HCEC 1CT (cell line): ENCODE measurements at regions not wholly inside any gene's neighbourhood (a gene's known extent, or its start where the extent isn't known, plus 50 kb on each side); places are given as distances from the start of the nearest gene placed in this dataset.
A peak's percentile ranks its signal among the peaks of the same experiment; 100 is the strongest.

Source experiments
- DNase-seq: peaks from one replicate; pipeline ENCODE4 v3.0.0-alpha.2; 2017

DNA sequence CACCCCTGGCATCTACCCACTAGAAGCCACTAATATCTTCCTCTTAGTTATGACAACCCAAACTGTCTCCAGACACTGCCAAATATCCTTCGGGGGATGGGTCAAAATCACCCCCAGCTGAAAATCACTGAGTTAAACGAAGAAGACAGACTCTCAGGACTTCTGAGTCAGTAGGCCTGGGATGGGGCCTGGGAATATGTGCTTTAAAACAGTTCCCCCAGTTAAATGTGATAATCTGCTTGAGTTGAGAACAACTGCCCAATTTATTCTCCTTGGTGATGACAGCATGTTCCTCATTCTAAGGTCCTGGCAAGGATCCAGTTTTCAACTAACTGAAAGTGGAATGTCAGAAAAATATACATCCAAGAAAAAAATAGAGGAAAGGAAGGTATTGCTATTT lies 52.4 kb downstream of the CBLL2 start:
- DNase-seq, result no peak

DNA sequence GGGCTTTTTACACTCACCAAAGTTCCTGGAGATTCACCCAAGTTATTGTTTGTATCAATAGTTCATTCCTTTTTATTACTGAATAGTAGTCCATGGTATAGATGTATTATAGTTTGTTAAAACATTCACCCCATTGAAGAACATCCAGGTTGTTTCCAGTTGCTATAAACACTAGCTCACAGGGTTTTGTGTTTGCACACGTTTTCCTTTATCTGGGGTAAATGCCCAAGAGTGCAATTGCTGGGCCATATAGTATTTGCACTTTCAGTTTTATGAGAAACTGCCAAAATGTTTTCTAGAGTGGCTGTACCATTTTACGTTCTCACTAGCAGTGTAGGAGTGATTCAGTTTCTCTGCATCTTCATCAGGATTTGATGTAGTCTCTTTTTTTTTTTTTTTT lies 57.1 kb downstream of the CBLL2 start:
- DNase-seq, result no peak

DNA sequence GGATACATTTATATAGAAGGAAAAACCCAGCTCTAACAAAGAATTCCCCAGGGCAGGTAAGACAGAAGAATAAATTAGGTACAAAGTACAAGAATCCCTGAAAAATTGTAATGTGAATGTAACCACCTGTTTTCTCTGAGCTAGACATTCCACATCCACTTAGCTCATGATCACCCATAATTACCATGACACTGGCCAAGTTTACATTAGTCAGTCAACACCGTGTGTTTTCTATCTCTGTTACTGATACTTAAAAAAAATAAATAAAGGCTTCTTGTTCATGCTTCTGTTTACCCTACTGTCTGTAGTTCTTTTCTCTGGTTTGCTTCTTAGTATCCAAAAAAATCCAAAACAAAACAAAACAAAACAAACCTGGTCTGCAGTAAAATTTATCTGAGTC lies 66.0 kb downstream of the CBLL2 start:
- DNase-seq, result peak; percentile 48

DNA sequence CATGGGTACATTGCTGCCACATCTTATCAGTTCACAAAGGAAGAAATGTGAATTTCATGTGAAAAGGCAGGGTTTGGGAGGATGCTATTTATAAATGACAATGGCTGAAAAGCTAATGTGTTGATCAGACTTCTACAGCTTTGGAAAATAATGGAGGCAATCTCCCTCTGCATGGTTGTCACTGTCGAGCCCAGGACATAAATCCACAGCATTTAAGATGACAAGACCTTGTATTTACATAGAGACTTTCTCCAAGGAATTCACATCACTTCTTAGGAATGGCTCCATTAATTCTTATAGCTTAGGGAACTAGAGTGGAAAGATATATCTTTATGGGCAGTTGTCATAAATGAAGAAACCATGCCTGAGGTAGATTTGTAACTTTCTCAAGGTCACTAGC lies 66.7 kb downstream of the CBLL2 start:
- DNase-seq, result no peak

DNA sequence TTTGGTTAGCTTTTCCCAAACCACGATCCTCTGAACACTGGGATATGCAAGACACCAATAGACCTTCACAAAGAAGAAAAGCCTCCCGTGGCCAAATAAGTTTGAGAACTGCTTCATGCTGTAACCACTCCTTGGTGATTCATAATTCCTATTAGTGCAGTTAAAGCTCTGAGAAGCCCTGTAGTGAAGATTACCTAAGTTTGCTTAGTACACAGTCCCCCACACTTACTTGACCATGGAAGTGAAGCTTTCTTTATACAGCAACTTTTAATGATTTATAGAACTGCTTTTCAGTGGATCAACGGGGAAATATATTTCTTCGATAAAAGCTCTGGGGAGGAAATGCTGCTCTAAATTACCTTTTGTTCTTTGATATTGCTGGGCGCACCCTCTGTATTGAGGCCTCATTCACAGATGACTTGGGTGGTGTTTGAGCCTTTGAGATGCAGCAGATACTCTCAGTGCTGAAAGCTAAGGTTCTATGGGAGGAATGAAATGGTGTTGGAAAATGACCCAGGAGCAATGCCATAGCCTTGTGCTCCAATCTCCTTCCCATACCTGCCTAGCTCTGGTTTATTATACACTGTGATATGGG lies 67.4 kb downstream of the CBLL2 start:
- DNase-seq, result no peak

DNA sequence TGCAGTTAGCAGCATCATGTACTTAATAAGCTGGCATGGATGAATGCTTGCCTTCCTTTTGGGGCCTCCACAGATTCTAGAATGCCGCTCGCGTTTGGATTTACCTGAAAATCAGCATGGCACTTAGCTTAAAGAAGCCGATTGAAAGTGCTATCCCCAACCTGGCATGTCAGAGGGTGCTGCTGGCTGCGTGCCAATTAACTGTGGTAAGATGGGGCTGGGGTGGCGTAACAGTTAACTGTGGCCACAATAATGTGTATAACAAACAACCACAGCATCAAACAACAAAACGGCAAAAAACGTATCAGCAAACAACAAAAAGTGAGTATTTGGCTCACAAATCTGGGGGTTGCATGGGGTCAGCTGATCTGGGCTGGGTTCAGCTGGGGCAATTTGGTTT lies 70.5 kb downstream of the CBLL2 start:
- DNase-seq, result no peak

DNA sequence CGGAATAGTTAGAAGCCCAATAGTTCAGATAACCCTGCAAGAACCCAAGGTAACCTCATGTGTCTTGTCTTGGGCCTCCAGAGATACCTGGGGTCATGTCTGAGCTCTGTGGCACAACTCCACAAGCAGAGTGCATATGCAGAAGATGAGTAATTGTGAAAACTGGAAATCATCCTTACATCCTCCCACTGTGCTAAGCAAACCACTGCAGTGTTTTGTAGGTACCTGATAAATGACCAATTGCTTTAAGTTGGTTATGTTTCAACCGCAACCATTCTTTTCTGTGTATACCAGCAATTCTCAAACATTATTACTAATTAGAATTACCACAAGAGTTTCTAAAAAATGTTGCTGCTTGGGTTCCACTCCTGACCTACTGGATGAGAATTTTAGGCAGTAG lies 73.2 kb downstream of the CBLL2 start:
- no peak for DNase-seq

DNA sequence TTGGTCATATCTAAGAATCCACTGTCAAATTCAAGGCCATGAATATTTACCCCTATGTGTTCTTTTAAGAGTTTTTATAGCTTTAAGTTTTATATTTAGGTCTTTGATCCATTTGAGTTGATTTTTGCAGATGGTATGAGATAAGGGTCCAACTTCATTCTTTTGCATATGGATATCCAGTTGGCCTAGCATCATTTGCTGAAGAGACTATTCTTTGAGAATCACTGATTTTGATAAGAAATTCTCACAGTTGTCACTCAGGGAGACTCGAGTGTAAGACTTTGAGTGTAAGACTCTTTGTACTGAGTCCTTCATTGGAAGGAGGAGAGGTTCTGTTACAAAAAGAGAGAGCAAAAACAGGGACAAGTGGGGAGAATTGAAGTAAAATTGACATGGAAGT lies 74.8 kb downstream of the CBLL2 start:
- DNase-seq, result no peak

DNA sequence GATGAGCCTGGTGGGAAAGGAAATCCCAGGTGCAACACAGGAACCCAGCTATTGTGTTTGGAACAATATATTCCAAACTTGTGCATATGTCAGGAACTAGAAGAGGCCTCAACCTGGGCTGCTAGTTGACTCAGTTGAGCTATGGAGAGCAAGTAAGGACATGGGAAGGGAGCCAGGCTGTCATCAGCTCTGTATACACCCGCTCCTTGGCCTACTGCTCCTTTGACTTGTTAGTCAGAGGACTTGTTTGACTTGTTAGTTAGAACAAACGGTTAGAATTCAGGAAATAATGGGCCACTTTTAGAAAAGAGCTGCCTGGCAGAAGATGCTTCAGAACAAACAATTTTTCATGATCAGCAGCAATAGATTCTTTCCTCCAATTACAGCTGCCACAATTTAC lies 76.4 kb downstream of the CBLL2 start:
- DNase-seq, result no peak

DNA sequence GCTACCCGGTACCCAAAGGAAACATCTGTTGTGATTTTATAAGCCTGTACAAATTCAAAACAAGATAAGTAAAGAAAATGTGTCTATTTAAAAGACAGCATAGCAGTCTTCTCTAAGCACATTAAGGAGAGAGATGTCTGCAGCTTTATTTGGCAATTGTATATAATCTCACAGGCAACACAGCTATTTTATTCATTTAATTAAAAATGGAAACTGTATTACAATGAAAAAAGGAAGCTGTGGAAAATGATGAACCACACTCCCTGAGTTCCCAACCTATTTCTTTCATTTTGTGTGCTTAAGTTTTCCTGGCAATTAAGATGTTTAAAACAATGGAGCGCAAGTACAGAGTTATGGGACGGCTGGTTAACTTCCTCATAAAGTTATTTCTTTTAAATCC lies 78.4 kb downstream of the CBLL2 start:
- no peak for DNase-seq

DNA sequence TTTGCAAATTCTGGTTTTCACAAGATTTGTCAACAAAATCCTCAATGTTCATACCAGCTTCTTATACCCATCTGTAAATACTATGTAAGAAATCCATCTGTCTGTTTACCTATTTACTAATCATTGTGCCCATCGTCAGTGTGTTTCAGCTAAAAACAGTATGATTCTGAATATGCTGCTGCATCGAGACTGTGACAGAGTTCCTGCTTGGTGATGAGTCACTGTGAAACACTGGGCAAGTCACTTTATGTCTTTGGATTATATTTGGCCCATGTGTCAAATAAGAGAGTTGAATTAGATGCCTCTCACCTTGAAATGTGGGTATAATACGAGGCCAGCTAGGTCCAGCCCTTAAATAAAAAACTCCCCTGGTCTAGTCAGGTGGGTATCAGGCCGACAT lies 79.3 kb downstream of the CBLL2 start:
- DNase-seq, result no peak

DNA sequence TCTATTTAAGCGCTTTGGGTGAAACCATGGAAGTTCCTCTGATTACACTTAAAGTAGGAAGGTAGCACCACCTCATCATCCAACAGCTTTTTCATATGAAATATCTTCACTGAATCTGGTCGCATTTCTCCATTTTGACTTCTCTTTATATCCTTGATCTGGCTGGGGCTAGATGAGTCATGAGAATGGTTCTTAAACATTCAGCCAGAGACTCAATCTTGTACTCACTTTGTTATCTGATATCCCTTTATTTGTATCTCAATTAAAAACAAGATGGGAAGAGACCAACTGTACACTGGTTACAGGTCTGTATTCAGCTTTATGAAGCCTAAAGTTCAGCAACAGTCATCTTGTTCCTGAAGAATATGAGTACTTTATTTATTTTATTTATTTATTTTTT lies 84.9 kb downstream of the CBLL2 start:
- peak; percentile 8 for DNase-seq

DNA sequence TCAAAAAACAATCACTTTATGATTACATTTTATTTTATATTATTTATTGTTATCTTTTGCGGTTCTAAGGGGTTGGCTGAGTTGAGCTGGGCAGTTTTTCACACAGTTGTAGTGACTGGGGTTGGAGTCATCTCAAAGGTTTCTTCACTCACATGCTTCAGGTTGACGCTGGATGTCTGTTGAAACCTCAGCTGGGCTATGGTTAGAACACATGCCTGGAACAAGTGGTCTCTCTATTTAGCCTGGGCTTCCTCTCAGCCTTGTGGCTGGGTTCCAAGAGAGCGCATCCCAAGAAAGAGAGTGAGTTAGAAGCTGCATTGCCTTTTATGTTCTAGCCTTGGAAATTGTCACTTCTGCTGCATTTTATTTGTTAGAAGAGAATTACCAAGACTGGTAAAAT lies 87.4 kb downstream of the CBLL2 start:
- DNase-seq, result no peak

DNA sequence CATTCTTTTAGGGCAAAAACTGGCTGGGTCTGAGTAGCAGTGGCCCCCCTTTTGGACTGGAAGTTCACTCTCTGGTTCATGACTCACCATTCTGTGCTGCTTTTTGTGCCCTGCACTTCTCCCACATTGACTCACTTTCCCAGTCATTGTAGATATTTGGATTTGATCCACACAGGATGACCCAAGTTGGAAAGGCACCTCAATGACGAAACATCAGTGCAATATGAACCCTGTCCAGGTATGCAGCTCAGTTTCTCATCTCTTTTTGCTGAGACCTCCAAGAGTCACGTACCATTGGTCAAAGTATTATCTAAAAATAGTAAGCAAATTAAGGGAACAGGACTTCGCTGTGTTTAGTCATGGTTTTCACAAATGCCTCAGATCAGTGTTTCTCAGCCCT lies 92.7 kb downstream of the CBLL2 start:
- DNase-seq, result peak; percentile 76

DNA sequence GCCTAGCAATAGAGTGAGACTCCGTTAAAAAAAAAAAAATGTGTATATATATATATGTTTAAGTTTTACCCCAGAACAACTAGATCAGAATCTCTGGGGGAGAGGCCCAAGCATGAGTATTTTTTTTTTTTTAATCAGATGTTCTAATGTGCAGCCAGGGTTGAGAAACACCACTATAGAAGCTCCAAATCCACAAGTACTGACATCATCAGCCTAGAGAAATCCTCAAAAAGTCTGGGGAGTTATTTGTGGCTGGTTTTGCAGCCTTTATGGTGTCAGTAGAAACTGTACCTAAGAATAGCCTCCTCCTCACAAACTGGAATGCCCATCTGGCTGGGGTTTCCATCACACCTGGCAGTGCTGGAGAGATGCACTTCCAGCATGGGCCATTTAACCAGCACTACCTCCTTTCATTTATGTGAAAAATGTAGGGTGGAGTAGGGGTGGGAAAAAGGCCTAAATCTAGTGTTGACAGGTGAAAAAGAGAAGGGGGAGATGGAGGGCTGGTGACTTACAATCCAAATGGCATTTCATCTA lies 93.5 kb downstream of the CBLL2 start:
- no peak for DNase-seq

DNA sequence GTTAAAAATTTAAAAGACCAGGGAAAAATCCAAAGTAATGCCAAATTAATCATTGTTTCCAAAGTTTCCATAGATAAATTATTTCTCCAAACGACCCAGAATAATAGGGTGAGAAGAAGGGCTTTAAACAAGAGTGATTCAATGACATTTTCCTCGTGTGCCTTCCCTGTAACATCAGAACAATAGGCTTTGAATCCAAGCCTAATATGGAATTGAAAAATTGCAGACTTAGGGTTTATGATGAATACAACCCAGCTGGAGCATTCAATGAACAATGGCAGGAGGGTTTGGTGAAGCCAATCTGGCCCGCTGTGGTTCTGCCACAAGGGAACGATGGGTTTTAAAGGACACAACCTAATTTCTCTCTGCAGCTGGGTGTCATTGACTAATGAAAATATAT lies 94.2 kb downstream of the CBLL2 start:
- DNase-seq, result no peak

DNA sequence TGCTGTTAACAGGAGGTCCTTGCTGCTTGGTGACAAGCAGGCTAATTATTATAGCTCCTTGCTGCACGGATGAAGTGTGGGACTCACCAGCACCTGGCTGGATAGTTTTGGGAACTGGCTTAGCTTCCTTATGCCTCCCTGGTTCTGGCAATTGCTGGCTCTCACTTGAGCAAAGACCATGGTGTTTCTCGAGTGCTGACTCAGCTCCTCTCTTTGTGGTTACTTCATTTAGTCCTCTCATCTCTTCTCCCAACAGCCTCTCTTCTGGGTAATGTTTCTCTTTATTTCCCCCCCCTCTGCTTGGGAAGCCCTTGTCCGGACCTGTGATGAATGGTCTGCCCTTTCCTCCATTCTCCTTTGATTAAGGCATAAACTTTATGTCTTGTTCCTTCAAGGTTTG lies 100.4 kb downstream of the CBLL2 start:
- no peak for DNase-seq

DNA sequence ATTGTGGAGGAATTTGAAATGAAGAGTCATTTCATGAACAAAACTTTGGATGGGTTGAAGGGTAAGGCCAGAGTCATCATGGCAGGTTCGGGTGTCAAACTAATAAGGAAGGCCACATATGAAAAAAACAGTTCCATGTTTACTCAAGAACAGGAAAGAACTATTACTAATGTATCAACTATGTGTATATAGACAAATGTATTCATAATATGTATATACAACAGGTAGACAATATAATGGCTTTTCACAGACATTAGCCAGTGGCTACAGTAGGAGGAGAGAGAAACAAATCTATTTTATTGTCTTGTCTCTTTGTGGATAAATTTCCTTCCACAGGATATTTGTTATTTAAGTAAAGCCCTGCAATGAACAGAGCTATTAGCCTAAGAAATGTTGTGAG lies 101.1 kb downstream of the CBLL2 start:
- no peak for DNase-seq

DNA sequence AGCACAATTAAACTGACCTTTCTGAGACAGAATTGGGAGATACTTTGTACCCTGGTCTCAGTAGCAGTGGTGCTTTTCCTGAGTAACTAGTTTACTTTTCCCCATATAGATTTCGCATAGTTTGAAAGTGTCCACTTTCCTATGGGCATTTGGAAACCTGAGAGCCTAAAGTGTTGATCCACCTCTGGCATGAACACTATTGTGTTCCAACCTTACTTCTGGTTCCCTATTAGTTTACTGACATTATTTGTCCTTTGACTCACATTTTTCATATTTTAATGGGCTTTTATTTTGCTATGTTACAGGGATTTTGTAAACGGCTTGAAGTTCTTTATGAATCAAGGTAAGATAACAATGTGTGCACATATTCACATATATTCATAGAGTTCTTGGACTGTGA lies 103.7 kb downstream of the CBLL2 start:
- no peak for DNase-seq

DNA sequence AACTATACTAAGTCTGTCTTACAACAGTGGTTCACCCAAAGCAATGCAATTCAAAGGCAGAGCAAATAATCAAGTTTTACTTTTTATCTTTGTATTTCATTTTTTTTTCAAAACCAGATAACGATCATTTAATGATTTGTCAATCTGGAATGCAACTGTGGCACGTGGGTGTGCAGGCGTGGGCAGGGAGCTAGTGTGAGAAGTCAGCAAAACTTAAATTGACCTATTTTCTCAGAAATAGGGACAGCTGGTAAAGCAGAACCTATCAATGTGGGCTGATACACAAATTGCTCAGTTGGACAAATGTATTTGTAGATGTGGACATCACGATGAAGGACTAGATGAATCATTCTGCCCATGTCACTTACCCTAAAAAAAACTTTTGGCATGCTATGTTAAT lies 105.6 kb downstream of the CBLL2 start:
- no peak for DNase-seq

DNA sequence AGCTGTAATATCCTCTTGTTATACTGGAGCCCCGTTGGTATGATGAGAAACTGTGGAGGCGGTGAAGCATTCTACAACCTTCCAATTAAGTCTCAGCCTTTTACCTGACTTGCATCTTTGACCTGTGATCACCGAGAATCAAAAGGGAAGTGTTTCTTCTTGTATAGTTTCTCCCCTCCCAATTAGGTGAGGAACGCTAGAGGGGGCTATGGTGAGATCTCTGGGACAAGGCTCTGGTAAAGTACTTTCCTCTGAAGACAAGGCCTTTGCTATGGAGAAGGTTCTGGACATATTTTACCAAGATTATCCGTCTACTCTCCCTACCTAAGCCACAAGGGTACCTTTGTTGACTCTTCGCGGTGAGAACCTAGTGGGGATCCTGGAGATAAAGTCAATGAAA lies 111.3 kb downstream of the CBLL2 start:
- no peak for DNase-seq

DNA sequence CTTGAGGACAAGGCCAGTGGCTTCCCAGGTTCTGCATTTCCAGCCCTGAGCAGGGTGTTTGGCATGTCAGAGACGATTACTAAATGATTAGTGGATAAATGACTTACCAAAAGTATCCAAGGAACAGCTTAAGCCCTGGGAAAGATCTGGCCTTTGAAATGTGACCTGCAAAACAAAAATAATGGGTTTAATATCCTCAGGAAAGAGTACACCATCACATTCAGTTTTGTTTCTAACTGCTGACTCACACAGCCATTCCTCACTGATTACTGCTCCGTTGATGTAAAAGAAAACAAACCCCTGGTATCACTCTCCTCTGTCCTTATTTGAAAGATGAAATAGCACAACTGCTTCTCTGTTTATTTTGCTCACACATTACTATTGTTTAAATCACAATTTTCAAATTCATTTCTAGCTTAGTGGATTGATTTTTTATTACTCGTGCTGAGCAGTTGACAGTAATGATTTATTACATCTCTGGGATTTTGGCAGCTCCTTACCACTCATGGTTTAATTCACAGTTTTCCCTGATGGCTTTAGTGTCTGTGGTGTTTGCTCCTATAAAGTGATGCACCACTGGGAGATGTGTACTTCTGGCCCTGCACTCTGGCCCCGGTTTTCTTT lies 117.0 kb downstream of the CBLL2 start:
- peak; percentile 83 for DNase-seq

DNA sequence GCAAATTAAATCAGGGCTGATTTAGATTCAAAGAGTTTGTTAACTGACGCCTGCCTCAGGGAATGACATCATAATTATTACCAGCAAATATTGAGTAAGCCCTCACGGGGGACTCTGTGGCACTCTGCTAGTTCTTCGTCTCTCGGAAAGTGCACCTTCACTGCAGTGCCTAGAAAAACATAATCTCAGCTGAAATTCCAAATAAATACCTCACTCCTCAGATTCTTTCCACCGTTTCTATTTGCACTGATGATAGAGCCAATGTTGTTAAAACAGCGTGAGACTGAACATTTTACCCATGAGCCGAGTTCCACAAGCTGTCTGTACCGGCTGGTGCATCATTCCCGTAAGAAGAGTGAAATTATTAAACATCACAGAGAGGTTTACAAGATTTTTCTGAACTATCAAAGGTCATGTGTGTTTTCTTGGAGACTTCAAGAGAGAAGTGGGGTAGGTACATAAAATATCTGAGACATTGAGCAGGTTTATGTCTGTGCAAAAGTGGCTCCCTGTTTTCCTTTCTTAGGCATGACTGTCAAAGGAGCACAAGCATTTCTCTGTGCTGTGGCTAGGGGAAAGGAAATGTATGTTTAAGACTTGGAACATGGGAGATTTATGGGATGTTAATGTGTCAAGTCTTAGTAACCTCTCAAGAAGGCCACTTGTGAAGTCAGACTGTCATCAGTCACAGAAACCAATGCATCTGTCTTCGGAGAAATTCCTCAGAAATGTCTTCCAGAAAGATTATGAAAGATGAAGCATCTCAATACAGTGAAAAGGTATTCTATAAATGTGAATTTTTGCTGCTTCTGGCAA lies 119.6 kb downstream of the CBLL2 start:
- DNase-seq, result no peak

DNA sequence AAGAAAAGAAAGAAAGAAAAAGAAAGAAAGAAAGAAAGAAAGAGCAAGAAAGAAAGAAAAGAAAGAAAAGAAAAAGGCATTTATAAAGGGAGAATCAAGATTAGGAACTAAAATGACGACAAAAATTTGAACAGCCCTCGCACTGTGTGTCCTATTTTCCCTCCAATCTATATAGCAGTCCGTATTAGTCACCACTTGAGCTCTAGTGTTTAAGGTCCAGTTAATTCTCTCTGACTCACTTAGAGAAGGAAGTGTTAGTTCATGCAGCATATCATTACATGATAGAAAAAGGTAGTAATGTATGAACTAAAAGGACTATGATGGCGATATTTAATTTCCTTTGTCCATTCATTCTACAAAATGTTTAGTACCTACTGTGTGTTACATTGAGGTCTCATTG lies 122.7 kb downstream of the CBLL2 start:
- DNase-seq, result peak; percentile 72
